GM23338 (cell line): ENCODE measurements at regions not wholly inside any gene's neighbourhood (a gene's known extent, or its start where the extent isn't known, plus 50 kb on each side); places are given as distances from the start of the nearest gene placed in this dataset.

Experiments
- CREB1 ChIP-seq: fragments of 250-450 bp; sonication (Bioruptor Pico); IDR thresholded peaks from 2 replicates; pipeline ENCODE4 v1.5.0; 2020; ENCODE audit warnings: low read depth, mild to moderate bottlenecking, moderate library complexity
- CTCF ChIP-seq, 2 experiments: fragments of 200-600 bp in 1 of 2; sonication (generic) in 1 of 2; conservative IDR thresholded peaks; 2 replicates each; pipeline versions ENCODE4 v1.5.1 to v1.6.1; 2016 to 2017; ENCODE audit warnings: antibody characterized with exemption in 2 of 2, low read depth in 2 of 2, mild to moderate bottlenecking in 2 of 2, moderate library complexity in 1 of 2
- ETS1 ChIP-seq: IDR thresholded peaks from 2 replicates; pipeline ENCODE4 v1.6.1; 2016; ENCODE audit warnings: antibody characterized with exemption
- EZH2 ChIP-seq: fragments of 200-600 bp; sonication (generic); IDR thresholded peaks from one replicate; pipeline ENCODE4 v1.8.0; 2017; ENCODE audit warnings: antibody characterized with exemption, mild to moderate bottlenecking, low read depth; ENCODE audit not compliant: unreplicated experiment
- EZH2phosphoT487 ChIP-seq: fragments of 200-600 bp; sonication (generic); IDR thresholded peaks from one replicate; pipeline ENCODE4 v1.8.1; 2018; ENCODE audit warnings: antibody characterized with exemption; ENCODE audit not compliant: unreplicated experiment
- JUNB ChIP-seq: IDR thresholded peaks from one replicate; pipeline ENCODE4 v1.6.1; 2016; ENCODE audit warnings: antibody characterized with exemption; ENCODE audit not compliant: unreplicated experiment
- NANOG ChIP-seq: IDR thresholded peaks from 2 replicates; pipeline ENCODE4 v1.6.1; 2016; ENCODE audit warnings: antibody characterized with exemption, borderline replicate concordance
- POLR2AphosphoS5 ChIP-seq: IDR thresholded peaks from 2 replicates; pipeline ENCODE4 v1.6.1; 2016; ENCODE audit warnings: antibody characterized with exemption, low read depth
- REST ChIP-seq: IDR thresholded peaks from one replicate; pipeline ENCODE4 v1.6.1; 2018; ENCODE audit warnings: antibody characterized with exemption; ENCODE audit not compliant: unreplicated experiment
- ZNF114 ChIP-seq: fragments of 250-450 bp; sonication (Bioruptor Pico); IDR thresholded peaks from 2 replicates; pipeline ENCODE4 v1.5.0; 2020; ENCODE audit warnings: mild to moderate bottlenecking, moderate library complexity
- ZNF331 ChIP-seq: fragments of 250-450 bp; sonication (Bioruptor Pico); IDR thresholded peaks from 2 replicates; pipeline ENCODE4 v1.5.0; 2020; ENCODE audit warnings: low read depth, mild to moderate bottlenecking, moderate library complexity
- ZNF462 ChIP-seq: fragments of 250-450 bp; sonication (Bioruptor Pico); IDR thresholded peaks from 2 replicates; pipeline ENCODE4 v1.5.0; 2020; ENCODE audit warnings: mild to moderate bottlenecking, moderate library complexity

- TF ChIP-seq CREB1 (CRISPR knock-in tag) (no peak), CTCF (conservative IDR thresholded peaks at IDR 0.05; ENCODE audit: low read depth in 2 of 2) (no peak), EZH2phosphoT487 (no peak), POLR2AphosphoS5 (no peak), REST (no peak), JUNB (no peak), EZH2 (no peak), ETS1 (no peak), ZNF331 (CRISPR knock-in tag) (no peak), NANOG (no peak), ZNF114 (no peak), ZNF462 (CRISPR knock-in tag) (no peak)
Observed at GRCh38 chr20:22800129-22800528, 215.8 kb upstream of the FOXA2 start.
